Effector memory CD8-positive, alpha-beta T cell (primary cell): ENCODE measurements at regions not wholly inside any gene's neighbourhood (a gene's known extent, or its start where the extent isn't known, plus 50 kb on each side); places are given as distances from the start of the nearest gene placed in this dataset.

Source experiments
- ATAC-seq: fragments of 150-1000 bp; cut with Tn5 transposase; replicated peaks from 2 replicates; pipeline ENCODE4 v1.10.0; 2021; ENCODE audit warnings: mild to moderate bottlenecking, moderate library complexity
- DNase-seq, 3 experiments: peaks; one replicate each; pipeline ENCODE4 v3.0.0; 2021
- H3K27ac Mint-ChIP-seq, 2 donors: one replicate each; pipeline ENCODE4 v1.8.0; 2022; ENCODE audit warnings: mild to moderate bottlenecking in 2 of 2, mixed read lengths in 2 of 2, moderate library complexity in 2 of 2
- H3K27me3 Mint-ChIP-seq, 2 donors: one replicate each; pipeline ENCODE4 v1.8.0; 2022; ENCODE audit warnings: mixed read lengths in 2 of 2
- H3K36me3 Mint-ChIP-seq: one replicate; pipeline ENCODE4 v1.8.0; 2022; ENCODE audit warnings: mild to moderate bottlenecking, moderate library complexity, mixed read lengths; ENCODE audit not compliant: insufficient read depth
- H3K4me1 Mint-ChIP-seq, 2 donors: one replicate each; pipeline ENCODE4 v1.8.0; 2022; ENCODE audit warnings: low read depth in 2 of 2, mixed read lengths in 2 of 2
- H3K4me3 Mint-ChIP-seq, 2 donors: one replicate each; pipeline ENCODE4 v1.8.0; 2022; ENCODE audit warnings: mild to moderate bottlenecking in 2 of 2, mixed read lengths in 2 of 2, moderate library complexity in 2 of 2
- H3K9me3 Mint-ChIP-seq, 2 donors: one replicate each; pipeline ENCODE4 v1.8.0; 2022; ENCODE audit warnings: mixed read lengths in 2 of 2

- H3K4me1 Mint-ChIP-seq, result no peaks in the 10 kb centered on the region
- H3K4me3 Mint-ChIP-seq, result no peak overlapping the region
- peaks cover 29 to 40% of the 10 kb centered on the region in 2 donors for H3K27me3 Mint-ChIP-seq
- no peak overlapping the region for H3K27ac Mint-ChIP-seq
- H3K9me3 Mint-ChIP-seq, result no peaks in the 10 kb centered on the region
- H3K36me3 Mint-ChIP-seq, result no peaks in the 10 kb centered on the region
- DNase-seq (no peak), ATAC-seq (no peak)
Observed at GRCh38 chr13:97809576-97809975, 143.9 kb upstream of the IPO5 start.

- ATAC-seq (no peak), DNase-seq (no peak)
- no peaks in the 10 kb centered on the region for H3K9me3 Mint-ChIP-seq
- no peaks in the 10 kb centered on the region for H3K36me3 Mint-ChIP-seq
- peaks cover 23 to 36% of the 10 kb centered on the region in 2 donors for H3K27me3 Mint-ChIP-seq
- no peaks in the 10 kb centered on the region for H3K4me1 Mint-ChIP-seq
- H3K4me3 Mint-ChIP-seq, result no peak overlapping the region
- no peak overlapping the region for H3K27ac Mint-ChIP-seq
Observed at GRCh38 chr13:97810152-97810551, 143.3 kb upstream of the IPO5 start.

- DNase-seq (no peak), ATAC-seq (no peak)
- no peak overlapping the region for H3K4me3 Mint-ChIP-seq
- H3K27ac Mint-ChIP-seq, result no peak overlapping the region
- H3K4me1 Mint-ChIP-seq, result no peaks in the 10 kb centered on the region
- H3K27me3 Mint-ChIP-seq, result peaks cover 33 to 37% of the 10 kb centered on the region in 2 donors
- H3K9me3 Mint-ChIP-seq, result peaks cover 0 to 2% of the 10 kb centered on the region in 2 donors
- no peaks in the 10 kb centered on the region for H3K36me3 Mint-ChIP-seq
Observed at GRCh38 chr13:97822377-97822776, 131.1 kb upstream of the IPO5 start.

- no peak for ATAC-seq
- no peaks in the 10 kb centered on the region for H3K4me1 Mint-ChIP-seq
- no peak overlapping the region for H3K27ac Mint-ChIP-seq
Observed at GRCh38 chr13:97826421-97827012, 127.0 kb upstream of the IPO5 start.

GRCh38 chr13:97834250-97834649 is 119.2 kb upstream of the IPO5 start:
- Mint-ChIP-seq H3K27me3 (peaks cover 0 to 10% of the 10 kb centered on the region in 2 donors), H3K36me3 (no peaks in the 10 kb centered on the region), H3K4me3 (no peak overlapping the region), H3K9me3 (no peaks in the 10 kb centered on the region), H3K27ac (no peak overlapping the region), H3K4me1 (no peaks in the 10 kb centered on the region)
- ATAC-seq (no peak), DNase-seq (no peak)

More at GRCh38 chr13:97826421-97827012, 127.0 kb upstream of the IPO5 start:
- no peaks in the 10 kb centered on the region for H3K36me3 Mint-ChIP-seq
- no peak overlapping the region for H3K4me3 Mint-ChIP-seq
- peaks cover 22 to 28% of the 10 kb centered on the region in 2 donors for H3K27me3 Mint-ChIP-seq
- no peak for DNase-seq
- peaks cover 0 to 2% of the 10 kb centered on the region in 2 donors for H3K9me3 Mint-ChIP-seq

- Mint-ChIP-seq H3K36me3 (no peaks in the 10 kb centered on the region), H3K4me3 (no peak overlapping the region), H3K9me3 (peaks cover 0 to 2% of the 10 kb centered on the region in 2 donors), H3K27me3 (peaks cover 41 to 43% of the 10 kb centered on the region in 2 donors), H3K4me1 (no peaks in the 10 kb centered on the region), H3K27ac (no peak overlapping the region)
- DNase-seq (no peak), ATAC-seq (no peak)
Observed at GRCh38 chr13:97843189-97843588, 110.3 kb upstream of the IPO5 start.

- Mint-ChIP-seq H3K4me1 (no peaks in the 10 kb centered on the region), H3K9me3 (peaks cover 0 to 2% of the 10 kb centered on the region in 2 donors), H3K36me3 (no peaks in the 10 kb centered on the region), H3K4me3 (no peak overlapping the region), H3K27me3 (peaks cover 46% of the 10 kb centered on the region in 2 donors), H3K27ac (no peak overlapping the region)
- ATAC-seq (no peak), DNase-seq (no peak)
Observed at GRCh38 chr13:97844151-97844550, 109.3 kb upstream of the IPO5 start.

- no peak overlapping the region for H3K4me3 Mint-ChIP-seq
- ATAC-seq, result no peak
- H3K9me3 Mint-ChIP-seq, result peaks cover 1 to 6% of the 10 kb centered on the region in 2 donors
- no peak overlapping the region for H3K27ac Mint-ChIP-seq
- peaks cover 33 to 43% of the 10 kb centered on the region in 2 donors for H3K27me3 Mint-ChIP-seq
- no peaks in the 10 kb centered on the region for H3K4me1 Mint-ChIP-seq
- no peaks in the 10 kb centered on the region for H3K36me3 Mint-ChIP-seq
- DNase-seq, result no peak
Observed at GRCh38 chr13:97848886-97849285, 104.6 kb upstream of the IPO5 start.

GRCh38 chr13:97849305-97849704 is 104.2 kb upstream of the IPO5 start:
- Mint-ChIP-seq H3K36me3 (no peaks in the 10 kb centered on the region), H3K4me1 (no peaks in the 10 kb centered on the region), H3K9me3 (peaks cover 0 to 6% of the 10 kb centered on the region in 2 donors), H3K4me3 (no peak overlapping the region), H3K27me3 (peaks cover 28 to 38% of the 10 kb centered on the region in 2 donors), H3K27ac (no peak overlapping the region)
- ATAC-seq, result no peak
- DNase-seq, result no peak

- DNase-seq, result no peak
- H3K27me3 Mint-ChIP-seq, result peaks cover 22 to 34% of the 10 kb centered on the region in 2 donors
- no peaks in the 10 kb centered on the region for H3K4me1 Mint-ChIP-seq
- no peaks in the 10 kb centered on the region for H3K36me3 Mint-ChIP-seq
- H3K27ac Mint-ChIP-seq, result no peak overlapping the region
- H3K9me3 Mint-ChIP-seq, result peaks cover 0 to 6% of the 10 kb centered on the region in 2 donors
- ATAC-seq, result no peak
- H3K4me3 Mint-ChIP-seq, result no peak overlapping the region
Observed at GRCh38 chr13:97851269-97851668, 102.2 kb upstream of the IPO5 start.

- Mint-ChIP-seq H3K36me3 (no peaks in the 10 kb centered on the region), H3K4me3 (no peak overlapping the region), H3K27ac (no peak overlapping the region), H3K9me3 (peaks cover 0 to 6% of the 10 kb centered on the region in 2 donors), H3K27me3 (peaks cover 22 to 34% of the 10 kb centered on the region in 2 donors), H3K4me1 (no peaks in the 10 kb centered on the region)
- no peak for DNase-seq
- no peak for ATAC-seq
Observed at GRCh38 chr13:97852181-97852874, 101.1 kb upstream of the IPO5 start.

GRCh38 chr13:97853550-97853949 is 99.9 kb upstream of the IPO5 start:
- Mint-ChIP-seq H3K36me3 (no peaks in the 10 kb centered on the region), H3K9me3 (peaks cover 0 to 6% of the 10 kb centered on the region in 2 donors)

GRCh38 chr13:97855570-97856303 is 97.7 kb upstream of the IPO5 start:
- H3K36me3 Mint-ChIP-seq, result no peaks in the 10 kb centered on the region
- peaks cover 0 to 6% of the 10 kb centered on the region in 2 donors for H3K9me3 Mint-ChIP-seq
- no peak overlapping the region for H3K4me3 Mint-ChIP-seq
- DNase-seq, result no peak
- H3K27me3 Mint-ChIP-seq, result peaks cover 14 to 26% of the 10 kb centered on the region in 2 donors
- ATAC-seq, result no peak
- no peaks in the 10 kb centered on the region for H3K4me1 Mint-ChIP-seq
- H3K27ac Mint-ChIP-seq, result no peak overlapping the region

More at GRCh38 chr13:97853550-97853949, 99.9 kb upstream of the IPO5 start:
- H3K27ac Mint-ChIP-seq, result no peak overlapping the region
- DNase-seq (no peak), ATAC-seq (no peak)
- H3K4me1 Mint-ChIP-seq, result no peaks in the 10 kb centered on the region
- H3K27me3 Mint-ChIP-seq, result peaks cover 23 to 43% of the 10 kb centered on the region in 2 donors
- H3K4me3 Mint-ChIP-seq, result no peak overlapping the region
